ENCODE measurements at regions not wholly inside any gene's neighbourhood (a gene's known extent, or its start where the extent isn't known, plus 50 kb on each side); places are given as distances from the start of the nearest gene placed in this dataset.

DNA sequence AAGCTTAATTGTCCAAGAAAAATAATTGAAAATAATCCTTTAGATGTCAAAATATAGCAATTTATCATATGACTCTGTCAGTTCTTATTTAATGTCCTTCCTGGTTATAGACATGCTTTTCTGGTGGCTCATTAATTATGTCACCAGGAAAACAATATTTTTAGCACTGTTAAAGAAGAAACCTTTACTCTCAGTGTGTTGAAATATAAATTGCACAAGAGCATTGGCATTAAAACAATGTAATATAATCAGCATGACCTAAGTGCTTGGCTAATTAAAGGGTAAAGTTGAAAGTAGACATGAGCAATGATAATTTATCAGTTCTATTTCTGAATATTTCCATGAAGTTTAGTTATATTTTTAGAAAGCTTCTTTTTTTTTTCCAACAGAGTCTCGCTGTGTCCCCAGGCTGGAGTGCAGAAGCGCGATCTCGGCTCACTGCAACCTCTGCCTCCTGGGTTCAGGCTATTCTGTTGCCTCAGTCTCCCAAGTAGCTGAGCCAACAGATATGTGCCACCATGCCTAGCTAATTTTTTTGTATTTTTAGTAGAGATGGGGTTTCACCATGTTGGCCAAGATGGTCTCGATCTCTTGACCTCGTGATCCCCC is 232.3 kb downstream of the JRKL start:
- CTCF ChIA-PET = no interaction called here
- Histone ChIP-seq H3K27me3 (replicated peaks; ENCODE audit: insufficient read depth, low read depth, low read length, poor library complexity) (no peaks in the 10 kb centered on the region), H3K9me3 (ENCODE audit: low read depth, low read length, poor library complexity, severe bottlenecking) (no peaks in the 10 kb centered on the region), H3K27ac (ENCODE audit: low read depth, low read length, poor library complexity, severe bottlenecking) (no peak overlapping the region), H3K4me3 (ENCODE audit: low read depth, low read length, poor library complexity, severe bottlenecking) (no peak overlapping the region), H3K4me1 (ENCODE audit: insufficient read depth, low read length, poor library complexity, severe bottlenecking) (no peaks in the 10 kb centered on the region), H3K36me3 (ENCODE audit: insufficient read depth, low read length, poor library complexity, severe bottlenecking) (no peaks in the 10 kb centered on the region)
- TF ChIP-seq, protein P1, sequence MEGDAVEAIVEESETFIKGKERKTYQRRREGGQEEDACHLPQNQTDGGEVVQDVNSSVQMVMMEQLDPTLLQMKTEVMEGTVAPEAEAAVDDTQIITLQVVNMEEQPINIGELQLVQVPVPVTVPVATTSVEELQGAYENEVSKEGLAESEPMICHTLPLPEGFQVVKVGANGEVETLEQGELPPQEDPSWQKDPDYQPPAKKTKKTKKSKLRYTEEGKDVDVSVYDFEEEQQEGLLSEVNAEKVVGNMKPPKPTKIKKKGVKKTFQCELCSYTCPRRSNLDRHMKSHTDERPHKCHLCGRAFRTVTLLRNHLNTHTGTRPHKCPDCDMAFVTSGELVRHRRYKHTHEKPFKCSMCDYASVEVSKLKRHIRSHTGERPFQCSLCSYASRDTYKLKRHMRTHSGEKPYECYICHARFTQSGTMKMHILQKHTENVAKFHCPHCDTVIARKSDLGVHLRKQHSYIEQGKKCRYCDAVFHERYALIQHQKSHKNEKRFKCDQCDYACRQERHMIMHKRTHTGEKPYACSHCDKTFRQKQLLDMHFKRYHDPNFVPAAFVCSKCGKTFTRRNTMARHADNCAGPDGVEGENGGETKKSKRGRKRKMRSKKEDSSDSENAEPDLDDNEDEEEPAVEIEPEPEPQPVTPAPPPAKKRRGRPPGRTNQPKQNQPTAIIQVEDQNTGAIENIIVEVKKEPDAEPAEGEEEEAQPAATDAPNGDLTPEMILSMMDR (conservative IDR thresholded peaks at IDR 0.05; ENCODE audit: low read depth, low read length) = no peak
- TF ChIP-seq EZH2 (IDR thresholded peaks at IDR 0.05; ENCODE audit: borderline replicate concordance, low read depth, low read length, poor library complexity, severe bottlenecking) = no peak
- intact Hi-C loops (cut with micrococcal nuclease; ENCODE audit: unreplicated experiment) = no loop called here
- BruUV-seq (replicated peaks) = no TSS peak
- POLR2A ChIA-PET (ENCODE audit: low non-redundant PET) = no interaction called here
- DNase-seq (ENCODE audit: low spot score) = no peak

DNA sequence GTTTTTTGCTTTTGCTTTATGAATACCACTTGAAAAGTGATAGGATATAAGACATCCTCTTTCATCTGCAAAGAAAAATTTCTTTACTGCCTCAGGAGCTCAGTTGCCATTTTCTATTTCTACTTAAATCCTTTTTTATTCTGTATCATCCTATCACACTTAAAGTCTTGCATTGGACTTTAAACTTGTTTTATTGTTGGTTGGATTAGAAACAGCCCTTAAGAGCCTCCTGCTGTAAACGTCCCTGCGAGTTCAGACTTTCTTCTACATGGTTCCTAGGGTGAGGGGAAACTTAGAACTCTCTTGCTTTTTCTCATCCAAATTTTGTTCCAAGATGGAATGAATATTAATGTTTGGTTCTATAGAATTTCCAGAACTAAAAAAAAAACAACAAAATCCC is 234.3 kb downstream of the JRKL start:
- no peaks in the 10 kb centered on the region for H3K4me1 ChIP-seq (ENCODE audit: insufficient read depth, low read length, poor library complexity, severe bottlenecking)
- no peaks in the 10 kb centered on the region for H3K9me3 ChIP-seq (ENCODE audit: low read depth, low read length, poor library complexity, severe bottlenecking)
- DNase-seq (ENCODE audit: low spot score) = no peak
- BruUV-seq (replicated peaks) = no TSS peak
- CTCF ChIA-PET = no interaction called here
- no peaks in the 10 kb centered on the region for H3K36me3 ChIP-seq (ENCODE audit: insufficient read depth, low read length, poor library complexity, severe bottlenecking)
- POLR2A ChIA-PET (ENCODE audit: low non-redundant PET) = no interaction called here
- intact Hi-C loops (cut with micrococcal nuclease; ENCODE audit: unreplicated experiment) = no loop called here
- no peak overlapping the region for H3K27ac ChIP-seq (ENCODE audit: low read depth, low read length, poor library complexity, severe bottlenecking)
- no peak overlapping the region for H3K4me3 ChIP-seq (ENCODE audit: low read depth, low read length, poor library complexity, severe bottlenecking)
- TF ChIP-seq EZH2 (IDR thresholded peaks at IDR 0.05; ENCODE audit: borderline replicate concordance, low read depth, low read length, poor library complexity, severe bottlenecking) = no peak
- TF ChIP-seq, protein P1 (conservative IDR thresholded peaks at IDR 0.05; ENCODE audit: low read depth, low read length) = no peak
- H3K27me3 ChIP-seq (replicated peaks; ENCODE audit: insufficient read depth, low read depth, low read length, poor library complexity) = no peaks in the 10 kb centered on the region

DNA sequence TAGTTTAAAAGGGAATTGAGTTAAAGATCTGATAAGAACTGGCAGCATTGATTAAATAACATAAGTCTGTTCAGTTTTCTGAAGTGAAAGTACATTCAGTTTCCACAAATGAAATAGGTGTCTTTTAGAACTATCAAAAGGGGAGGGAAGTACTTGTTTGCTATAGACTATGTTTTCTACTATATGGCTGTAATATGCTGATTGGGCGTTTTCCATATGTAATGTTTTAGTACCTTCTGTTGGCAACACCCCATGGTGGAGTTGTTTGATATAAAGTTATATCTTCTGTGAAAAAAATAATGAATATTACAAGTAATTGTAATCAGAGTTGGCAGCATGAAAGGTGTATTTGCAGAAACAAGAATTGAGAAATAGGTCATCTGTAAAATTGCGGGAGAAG is 237.6 kb downstream of the JRKL start:
- ChIA-PET CTCF (no interaction called here), POLR2A (ENCODE audit: low non-redundant PET) (no interaction called here)
- DNase-seq (ENCODE audit: low spot score) = no peak
- TF ChIP-seq, protein P1 (conservative IDR thresholded peaks at IDR 0.05; ENCODE audit: low read depth, low read length) = no peak
- TF ChIP-seq EZH2 (IDR thresholded peaks at IDR 0.05; ENCODE audit: borderline replicate concordance, low read depth, low read length, poor library complexity, severe bottlenecking) = no peak
- H3K4me3 ChIP-seq (ENCODE audit: low read depth, low read length, poor library complexity, severe bottlenecking) = no peak overlapping the region
- H3K9me3 ChIP-seq (ENCODE audit: low read depth, low read length, poor library complexity, severe bottlenecking) = no peaks in the 10 kb centered on the region
- no peaks in the 10 kb centered on the region for H3K4me1 ChIP-seq (ENCODE audit: insufficient read depth, low read length, poor library complexity, severe bottlenecking)
- H3K27ac ChIP-seq (ENCODE audit: low read depth, low read length, poor library complexity, severe bottlenecking) = no peak overlapping the region
- no peaks in the 10 kb centered on the region for H3K36me3 ChIP-seq (ENCODE audit: insufficient read depth, low read length, poor library complexity, severe bottlenecking)
- intact Hi-C loops (cut with micrococcal nuclease; ENCODE audit: unreplicated experiment) = no loop called here
- no TSS peak for BruUV-seq (replicated peaks)
- no peaks in the 10 kb centered on the region for H3K27me3 ChIP-seq (replicated peaks; ENCODE audit: insufficient read depth, low read depth, low read length, poor library complexity)

Data from A673 (cell line).